IMR-90 (cell line): ENCODE measurements at regions not wholly inside any gene's neighbourhood (a gene's known extent, or its start where the extent isn't known, plus 50 kb on each side); places are given as distances from the start of the nearest gene placed in this dataset.

Source experiments
- ATAC-seq: fragments of 200-7000 bp; cut with Tn5 transposase; 2 replicates; pipeline ENCODE4 v1.9.1; 2020; ENCODE audit warnings: low read depth, mild to moderate bottlenecking, moderate library complexity
- BruUV-seq: library from RNA; stranded (reverse); fragments of 400-500 nt; replicated peaks from 2 replicates; lab custom pipeline; 2021; lab: Mats Ljungman, UMichigan
- CTCF ChIA-PET: fragments of 300-600 bp; formaldehyde crosslinking; extraction: SDS; loops from one replicate; lab custom pipeline; 2021; ENCODE audit warnings: antibody characterized with exemption; lab: Yijun Ruan, JAX
- POLR2A ChIA-PET: fragments of 300-600 bp; sonication (Branson Sonifier 250); formaldehyde crosslinking; loops from one replicate; lab custom pipeline; 2022; ENCODE audit warnings: antibody characterized with exemption; ENCODE audit not compliant: unreplicated experiment; lab: Charles Lee
- DNase-seq: peaks from one replicate; pipeline ENCODE4 v3.0.0; 2013
- H2AFZ ChIP-seq: replicated peaks from 2 replicates; pipeline ENCODE3; 2013; ENCODE audit warnings: low read length, mild to moderate bottlenecking; ENCODE audit not compliant: poor library complexity
- H2AK5ac ChIP-seq: 2 replicates; pipeline ENCODE4 v1.6.1; 2013; ENCODE audit warnings: low read depth, low read length, inconsistent platforms
- H2AK9ac ChIP-seq: replicated peaks from 2 replicates; pipeline ENCODE3; 2013; ENCODE audit warnings: mild to moderate bottlenecking, low read depth, low read length, moderate library complexity; ENCODE audit not compliant: poor library complexity
- H2BK120ac ChIP-seq: 2 replicates; pipeline ENCODE4 v1.6.1; 2013; ENCODE audit warnings: low read depth, low read length, inconsistent platforms
- H2BK15ac ChIP-seq: 3 replicates; pipeline ENCODE4 v1.6.1; 2013; ENCODE audit warnings: low read depth, low read length, inconsistent platforms
- H2BK20ac ChIP-seq: 2 replicates; pipeline ENCODE4 v1.6.1; 2013; ENCODE audit warnings: low read depth, mild to moderate bottlenecking, inconsistent platforms, low read length, moderate library complexity
- H2BK5ac ChIP-seq: 2 replicates; pipeline ENCODE4 v1.6.1; 2013; ENCODE audit warnings: mild to moderate bottlenecking, low read depth, low read length, inconsistent platforms; ENCODE audit not compliant: poor library complexity, severe bottlenecking
- H3K14ac ChIP-seq: replicated peaks from 2 replicates; pipeline ENCODE4 v1.6.1; 2013; ENCODE audit warnings: low read depth, low read length, inconsistent platforms
- H3K18ac ChIP-seq: 2 replicates; pipeline ENCODE4 v1.6.1; 2013; ENCODE audit warnings: low read depth, low read length, control low read depth
- H3K23ac ChIP-seq: 2 replicates; pipeline ENCODE4 v1.6.1; 2013; ENCODE audit warnings: low read depth, low read length, inconsistent platforms
- H3K27ac ChIP-seq: 2 replicates; pipeline ENCODE4 v1.5.1; 2013; ENCODE audit warnings: mild to moderate bottlenecking, control low read depth, low read length; ENCODE audit not compliant: insufficient read depth
- H3K27me3 ChIP-seq: 2 replicates; pipeline ENCODE4 v1.6.1; 2013; ENCODE audit warnings: low read length; ENCODE audit not compliant: control insufficient read depth, insufficient read depth
- H3K36me3 ChIP-seq: 2 replicates; pipeline ENCODE4 v1.6.1; 2013; ENCODE audit warnings: low read length, mixed read lengths; ENCODE audit not compliant: control insufficient read depth, insufficient read depth
- H3K4ac ChIP-seq: 2 replicates; pipeline ENCODE4 v1.6.1; 2013; ENCODE audit warnings: low read depth, low read length, inconsistent platforms
- H3K4me1 ChIP-seq: 2 replicates; pipeline ENCODE4 v1.6.1; 2013; ENCODE audit warnings: low read length, mixed read lengths; ENCODE audit not compliant: control insufficient read depth, insufficient read depth
- H3K4me2 ChIP-seq: 2 replicates; pipeline ENCODE4 v1.6.1; 2013; ENCODE audit warnings: low read depth, mild to moderate bottlenecking, control low read depth, low read length, moderate library complexity
- H3K4me3 ChIP-seq: 2 replicates; pipeline ENCODE4 v1.5.1; 2013; ENCODE audit warnings: low read depth, mild to moderate bottlenecking, control low read depth, low read length, moderate library complexity; ENCODE audit not compliant: insufficient read depth
- H3K56ac ChIP-seq: 2 replicates; pipeline ENCODE4 v1.6.1; 2013; ENCODE audit warnings: low read length, inconsistent platforms; ENCODE audit not compliant: insufficient read depth; ENCODE audit errors: extremely low read depth
- H3K79me1 ChIP-seq, 2 experiments: 2 replicates each; pipeline ENCODE4 v1.6.1; 2013; ENCODE audit warnings: low read length in 2 of 2, inconsistent platforms in 1 of 2, low read depth in 1 of 2
- H3K9ac ChIP-seq: 2 replicates; pipeline ENCODE4 v1.6.1; 2013; ENCODE audit warnings: low read depth, low read length, control low read depth
- H3K9me1 ChIP-seq: 2 replicates; pipeline ENCODE4 v1.6.1; 2013; ENCODE audit warnings: low read length, inconsistent platforms; ENCODE audit not compliant: insufficient read depth
- H3K9me3 ChIP-seq: 2 replicates; pipeline ENCODE4 v1.6.1; 2013; ENCODE audit warnings: low read length; ENCODE audit not compliant: control insufficient read depth, insufficient read depth
- H4K20me1 ChIP-seq: 2 replicates; pipeline ENCODE4 v1.6.1; 2013; ENCODE audit warnings: low read length, inconsistent platforms; ENCODE audit not compliant: insufficient read depth
- H4K5ac ChIP-seq: 2 replicates; pipeline ENCODE4 v1.6.1; 2013; ENCODE audit warnings: mild to moderate bottlenecking, low read depth, low read length, control low read depth
- H4K8ac ChIP-seq, 2 experiments: 2 replicates each; pipeline ENCODE4 v1.6.1; 2013; ENCODE audit warnings: low read depth in 2 of 2, low read length in 2 of 2, control low read depth in 1 of 2, inconsistent platforms in 1 of 2
- H4K91ac ChIP-seq: 2 replicates; pipeline ENCODE4 v1.6.1; 2013; ENCODE audit warnings: low read depth, low read length, inconsistent platforms; ENCODE audit not compliant: insufficient read depth
- BHLHE40 ChIP-seq: fragments of 150-350 bp; IDR thresholded peaks from 2 replicates; pipeline ENCODE4 v1.6.1; 2016; ENCODE audit warnings: mild to moderate bottlenecking, low read depth, low read length
- CHD1 ChIP-seq: IDR thresholded peaks from 2 replicates; pipeline ENCODE4 v1.6.1; 2012; ENCODE audit warnings: low read depth, low read length, improper control_type of control experiment
- FOS ChIP-seq: fragments of 150-350 bp; IDR thresholded peaks from 2 replicates; pipeline ENCODE4 v1.6.1; 2016; ENCODE audit warnings: low read depth, low read length
- MAFK ChIP-seq: IDR thresholded peaks from 2 replicates; pipeline ENCODE4 v1.6.1; 2012; ENCODE audit warnings: low read depth, low read length, improper control_type of control experiment
- MAZ ChIP-seq: IDR thresholded peaks from 2 replicates; pipeline ENCODE4 v1.6.1; 2012; ENCODE audit warnings: low read depth, mild to moderate bottlenecking, low read length, improper control_type of control experiment, moderate library complexity, borderline replicate concordance
- MXI1 ChIP-seq: IDR thresholded peaks from 2 replicates; pipeline ENCODE4 v1.6.1; 2012; ENCODE audit warnings: low read depth, mild to moderate bottlenecking, low read length, moderate library complexity, borderline replicate concordance
- NFE2L2 ChIP-seq: fragments of 150-350 bp; IDR thresholded peaks from 2 replicates; pipeline ENCODE4 v1.6.1; 2016; ENCODE audit warnings: low read depth, mild to moderate bottlenecking, low read length
- POLR2A ChIP-seq: IDR thresholded peaks from 2 replicates; pipeline ENCODE4 v1.6.1; 2012; ENCODE audit warnings: mild to moderate bottlenecking, low read depth, low read length
- RAD21 ChIP-seq: IDR thresholded peaks from 2 replicates; pipeline ENCODE4 v1.6.1; 2012; ENCODE audit warnings: low read length, improper control_type of control experiment
- RCOR1 ChIP-seq: IDR thresholded peaks from 2 replicates; pipeline ENCODE4 v1.6.1; 2012; ENCODE audit warnings: mild to moderate bottlenecking, low read length, improper control_type of control experiment; ENCODE audit not compliant: insufficient replicate concordance
- RFX5 ChIP-seq: IDR thresholded peaks from 2 replicates; pipeline ENCODE4 v1.8.0; 2012; ENCODE audit warnings: low read depth, mild to moderate bottlenecking, low read length, moderate library complexity
- SMC3 ChIP-seq: fragments of 150-350 bp; IDR thresholded peaks from 2 replicates; pipeline ENCODE4 v1.6.1; 2016; ENCODE audit warnings: low read depth, mild to moderate bottlenecking, antibody characterized with exemption, low read length, moderate library complexity
- WGBS, 2 experiments: methylation state at CpG; one replicate each; pipeline versions ENCODE4 v1.1.5 to v1.1.7; 2013; ENCODE audit warnings: missing lambda C conversion rate in 2 of 2; ENCODE audit not compliant: insufficient read length in 1 of 2; ENCODE audit errors: extremely low coverage in 2 of 2; 5-methylcytosine and 5-hydroxymethylcytosine counted together
- dilution Hi-C: fragments of 300-500 bp; cut with HindIII; formaldehyde crosslinking; loops from one replicate; pipeline ENCODE4 v1.14.3; 2018; ENCODE audit warnings: low sequenced_read_pairs; ENCODE audit not compliant: unreplicated experiment
- in situ Hi-C: fragments of 300-500 bp; cut with MboI; formaldehyde crosslinking; loops from 3 replicates; pipeline ENCODE4 v1.14.3; 2019; ENCODE audit warnings: low sequenced_read_pairs, inconsistent platforms, mixed read lengths
- intact Hi-C: fragments of 100-400 bp; cut with micrococcal nuclease; formaldehyde crosslinking; loops from 2 replicates; pipeline ENCODE4 v1.10.0; 2022
- TF ChIP-seq, protein P1 (sequence below): fragments of 150-350 bp; IDR thresholded peaks from 2 replicates; pipeline ENCODE4 v1.6.1; 2016; ENCODE audit warnings: low read depth, mild to moderate bottlenecking, low read length, moderate library complexity, borderline replicate concordance
- TF ChIP-seq, protein P2 (sequence below): conservative IDR thresholded peaks from 2 replicates; pipeline ENCODE4 v1.5.1; 2012; ENCODE audit warnings: mild to moderate bottlenecking, low read depth, low read length, improper control_type of control experiment
- TF ChIP-seq, protein P3 (sequence below): fragments of 150-350 bp; IDR thresholded peaks from 2 replicates; pipeline ENCODE4 v1.6.1; 2017; ENCODE audit warnings: mild to moderate bottlenecking, antibody characterized with exemption, low read length, low read depth

DNA sequence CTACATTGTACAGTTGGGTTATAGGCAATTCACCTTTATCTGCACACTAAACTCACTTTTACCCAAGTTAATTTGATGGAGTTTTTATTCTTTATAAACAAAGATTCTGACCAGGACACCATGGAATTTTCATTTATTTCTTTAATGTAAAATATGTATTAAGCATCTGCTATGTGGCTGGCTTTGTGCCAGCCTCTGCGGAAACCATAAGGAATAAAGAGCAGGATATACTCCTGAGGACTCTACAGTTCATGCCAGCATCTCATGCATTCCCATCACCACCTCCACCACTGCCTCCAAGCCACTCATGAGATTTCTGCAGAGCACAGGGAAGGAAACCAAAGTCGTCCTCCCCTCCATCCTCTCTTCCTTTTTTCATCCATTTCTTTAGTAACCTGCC lies 100.0 kb upstream of the DBX1 start:
- H4K20me1 ChIP-seq: no peaks in the 10 kb centered on the region
- no peak overlapping the region for H3K23ac ChIP-seq
- no peaks in the 10 kb centered on the region for H3K9me1 ChIP-seq
- no peak overlapping the region for H4K91ac ChIP-seq
- no peak overlapping the region for H3K4me3 ChIP-seq
- ATAC-seq (no peak), DNase-seq (no peak)
- no peaks in the 10 kb centered on the region for H3K4me1 ChIP-seq
- no peak overlapping the region for H2BK120ac ChIP-seq
- H2BK5ac ChIP-seq: no peak overlapping the region
- no peaks in the 10 kb centered on the region for H3K36me3 ChIP-seq
- dilution Hi-C loops: no loop called here
- H3K56ac ChIP-seq: no peak overlapping the region
- BruUV-seq: no TSS peak
- POLR2A ChIA-PET: no interaction called here
- H3K4me2 ChIP-seq: no peak overlapping the region
- intact Hi-C loops: no loop called here
- no peaks in the 10 kb centered on the region for H3K9me3 ChIP-seq
- no peak overlapping the region for H4K5ac ChIP-seq
- CTCF ChIA-PET: no interaction called here
- H4K8ac ChIP-seq: no peak overlapping the region
- H3K14ac ChIP-seq: no peak overlapping the region
- TF ChIP-seq RAD21 (no peak), BHLHE40 (no peak), SMC3 (no peak), NFE2L2 (no peak), RCOR1 (no peak), MXI1 (no peak), RFX5 (no peak), MAZ (no peak), POLR2A (no peak), MAFK (no peak), FOS (no peak), CHD1 (no peak)
- TF ChIP-seq, protein P1, sequence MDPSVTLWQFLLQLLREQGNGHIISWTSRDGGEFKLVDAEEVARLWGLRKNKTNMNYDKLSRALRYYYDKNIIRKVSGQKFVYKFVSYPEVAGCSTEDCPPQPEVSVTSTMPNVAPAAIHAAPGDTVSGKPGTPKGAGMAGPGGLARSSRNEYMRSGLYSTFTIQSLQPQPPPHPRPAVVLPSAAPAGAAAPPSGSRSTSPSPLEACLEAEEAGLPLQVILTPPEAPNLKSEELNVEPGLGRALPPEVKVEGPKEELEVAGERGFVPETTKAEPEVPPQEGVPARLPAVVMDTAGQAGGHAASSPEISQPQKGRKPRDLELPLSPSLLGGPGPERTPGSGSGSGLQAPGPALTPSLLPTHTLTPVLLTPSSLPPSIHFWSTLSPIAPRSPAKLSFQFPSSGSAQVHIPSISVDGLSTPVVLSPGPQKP: no peak
- TF ChIP-seq, protein P2, sequence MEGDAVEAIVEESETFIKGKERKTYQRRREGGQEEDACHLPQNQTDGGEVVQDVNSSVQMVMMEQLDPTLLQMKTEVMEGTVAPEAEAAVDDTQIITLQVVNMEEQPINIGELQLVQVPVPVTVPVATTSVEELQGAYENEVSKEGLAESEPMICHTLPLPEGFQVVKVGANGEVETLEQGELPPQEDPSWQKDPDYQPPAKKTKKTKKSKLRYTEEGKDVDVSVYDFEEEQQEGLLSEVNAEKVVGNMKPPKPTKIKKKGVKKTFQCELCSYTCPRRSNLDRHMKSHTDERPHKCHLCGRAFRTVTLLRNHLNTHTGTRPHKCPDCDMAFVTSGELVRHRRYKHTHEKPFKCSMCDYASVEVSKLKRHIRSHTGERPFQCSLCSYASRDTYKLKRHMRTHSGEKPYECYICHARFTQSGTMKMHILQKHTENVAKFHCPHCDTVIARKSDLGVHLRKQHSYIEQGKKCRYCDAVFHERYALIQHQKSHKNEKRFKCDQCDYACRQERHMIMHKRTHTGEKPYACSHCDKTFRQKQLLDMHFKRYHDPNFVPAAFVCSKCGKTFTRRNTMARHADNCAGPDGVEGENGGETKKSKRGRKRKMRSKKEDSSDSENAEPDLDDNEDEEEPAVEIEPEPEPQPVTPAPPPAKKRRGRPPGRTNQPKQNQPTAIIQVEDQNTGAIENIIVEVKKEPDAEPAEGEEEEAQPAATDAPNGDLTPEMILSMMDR: no peak
- TF ChIP-seq, protein P3, sequence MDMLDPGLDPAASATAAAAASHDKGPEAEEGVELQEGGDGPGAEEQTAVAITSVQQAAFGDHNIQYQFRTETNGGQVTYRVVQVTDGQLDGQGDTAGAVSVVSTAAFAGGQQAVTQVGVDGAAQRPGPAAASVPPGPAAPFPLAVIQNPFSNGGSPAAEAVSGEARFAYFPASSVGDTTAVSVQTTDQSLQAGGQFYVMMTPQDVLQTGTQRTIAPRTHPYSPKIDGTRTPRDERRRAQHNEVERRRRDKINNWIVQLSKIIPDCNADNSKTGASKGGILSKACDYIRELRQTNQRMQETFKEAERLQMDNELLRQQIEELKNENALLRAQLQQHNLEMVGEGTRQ: no peak
- no peak overlapping the region for H3K18ac ChIP-seq
- in situ Hi-C loops: no loop called here
- H2AK5ac ChIP-seq: no peak overlapping the region
- H3K27me3 ChIP-seq: peaks cover 2% of the 10 kb centered on the region; the same call in 1 of the 2 replicates
- H3K79me1 ChIP-seq: no peaks in the 10 kb centered on the region
- H2AK9ac ChIP-seq: no peak overlapping the region
- WGBS, 2 experiments: no CpG with 5 or more reads among the region's 2 CpGs
- no peak overlapping the region for H3K4ac ChIP-seq
- H2BK15ac ChIP-seq: no peak overlapping the region
- no peak overlapping the region for H3K27ac ChIP-seq
- no peak overlapping the region for H3K9ac ChIP-seq
- no peak overlapping the region for H2AFZ ChIP-seq
- no peak overlapping the region for H2BK20ac ChIP-seq
